Activated CD4-positive, CD25-positive, alpha-beta regulatory T cell treated with anti-CD3 and anti-CD28 coated beads, Interleukin-2, amount 50 U/mL, for 72 hours (primary cell): ENCODE measurements at regions not wholly inside any gene's neighbourhood (a gene's known extent, or its start where the extent isn't known, plus 50 kb on each side); places are given as distances from the start of the nearest gene placed in this dataset.
"Not testable (repeated sequence)": the region's sequence is repeated elsewhere in the genome, so short reads cannot be mapped to it uniquely, and the experiment has no call there.

Experiments
- DNase-seq: peaks from one replicate; pipeline ENCODE4 v3.0.0; 2021

DNA sequence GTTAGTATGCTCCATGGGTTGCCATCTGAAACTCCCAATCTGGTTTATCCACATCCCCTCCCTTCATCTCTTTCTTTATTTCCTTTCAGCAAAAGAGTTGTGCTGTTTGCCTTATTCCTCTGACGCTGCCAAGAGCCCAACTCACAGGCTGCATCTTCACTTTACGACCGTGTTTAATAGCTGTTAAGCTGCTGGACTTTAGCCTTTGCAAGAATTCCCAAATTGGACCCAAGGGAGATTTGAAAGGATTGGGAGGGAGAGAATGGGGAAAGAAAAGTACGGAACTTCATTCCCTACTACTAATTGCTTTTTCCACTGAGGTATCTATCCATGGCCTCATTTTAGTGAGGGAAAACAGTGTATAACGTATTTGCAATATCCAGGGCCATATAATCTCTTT is 263.4 kb upstream of the MEIS1 start:
- no peak for DNase-seq

DNA sequence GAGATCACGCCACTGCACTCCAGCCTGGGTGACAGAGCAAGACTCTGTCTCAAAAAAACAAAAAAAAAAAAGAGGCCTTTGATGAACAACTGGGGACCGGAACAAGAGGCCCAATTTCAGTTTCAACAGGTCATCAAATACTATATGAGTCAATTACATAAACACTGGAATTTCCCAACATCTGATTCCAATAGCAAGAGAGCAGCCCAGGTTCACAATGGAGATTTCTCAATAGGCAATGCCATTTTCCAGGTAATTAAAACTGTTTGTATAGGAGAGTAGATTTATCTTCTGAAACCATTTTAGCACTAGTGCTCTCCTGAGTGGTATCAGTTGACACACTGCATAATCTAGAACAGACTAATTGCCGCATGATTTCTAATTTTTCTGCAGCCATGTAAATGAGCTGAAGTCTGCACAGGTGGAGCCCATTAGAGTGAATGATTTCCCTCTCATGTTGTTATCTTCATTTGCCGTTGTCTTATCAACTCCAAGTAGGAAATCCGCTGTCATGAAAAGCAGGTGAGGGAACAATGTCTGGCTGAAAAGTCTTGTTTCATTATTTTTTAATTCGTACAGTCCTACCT is 264.1 kb upstream of the MEIS1 start:
- no peak for DNase-seq

DNA sequence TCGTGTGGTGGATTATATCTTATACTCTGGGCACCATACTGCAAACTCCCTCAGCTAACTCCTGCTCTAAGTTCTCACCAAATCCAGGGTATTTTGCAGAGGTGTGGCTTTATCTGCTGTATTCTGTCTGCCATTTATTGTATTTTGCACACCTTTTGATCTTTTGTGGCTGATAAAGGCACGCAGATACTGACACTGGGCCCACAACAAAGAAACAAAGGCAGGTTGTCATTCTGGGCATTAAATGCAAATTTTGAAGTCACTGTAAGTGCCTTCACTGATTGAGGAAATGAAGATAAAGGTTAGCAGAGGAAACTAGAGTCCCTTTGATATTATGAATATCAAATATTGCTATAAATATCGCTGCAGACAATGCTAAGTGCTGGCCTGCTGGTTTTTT is 265.8 kb upstream of the MEIS1 start:
- no peak for DNase-seq

DNA sequence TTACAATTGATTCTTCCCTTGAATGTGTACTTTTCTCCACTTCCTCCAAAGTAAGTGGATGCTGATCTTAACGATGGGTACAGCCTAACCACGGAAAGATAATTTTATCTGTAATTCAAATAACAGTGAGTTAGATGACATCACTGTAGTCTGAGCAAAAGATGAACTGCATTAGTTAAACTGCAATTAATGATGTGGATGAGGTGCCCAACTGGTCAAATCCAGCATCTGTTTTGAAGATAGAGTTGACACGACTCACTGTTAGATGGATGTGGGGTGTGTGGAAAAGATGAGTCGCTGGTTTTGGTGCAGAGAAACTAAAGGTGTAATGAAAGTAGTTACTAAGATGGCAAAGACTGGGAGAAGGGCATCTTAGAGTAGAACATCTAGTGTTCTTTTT is 270.5 kb upstream of the MEIS1 start:
- DNase-seq = no peak

DNA sequence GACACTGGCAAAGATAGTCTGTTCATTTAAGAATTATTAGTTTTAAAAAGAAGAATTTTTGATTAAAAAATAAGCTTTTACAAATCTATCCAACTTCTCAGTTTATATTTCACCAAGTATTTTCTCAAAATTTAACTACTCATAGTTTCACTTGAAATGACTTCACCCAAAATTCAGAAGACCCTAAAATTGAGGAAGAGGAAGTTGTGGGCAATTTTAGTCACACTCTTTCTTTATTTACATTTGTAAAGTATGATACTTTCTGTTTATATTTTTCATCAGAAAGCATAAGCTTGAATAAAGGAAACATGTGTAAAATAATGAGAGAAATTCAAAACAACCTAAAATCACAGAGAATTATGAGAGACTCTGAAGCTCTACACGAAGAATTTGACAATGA is 278.8 kb upstream of the MEIS1 start:
- no peak for DNase-seq

DNA sequence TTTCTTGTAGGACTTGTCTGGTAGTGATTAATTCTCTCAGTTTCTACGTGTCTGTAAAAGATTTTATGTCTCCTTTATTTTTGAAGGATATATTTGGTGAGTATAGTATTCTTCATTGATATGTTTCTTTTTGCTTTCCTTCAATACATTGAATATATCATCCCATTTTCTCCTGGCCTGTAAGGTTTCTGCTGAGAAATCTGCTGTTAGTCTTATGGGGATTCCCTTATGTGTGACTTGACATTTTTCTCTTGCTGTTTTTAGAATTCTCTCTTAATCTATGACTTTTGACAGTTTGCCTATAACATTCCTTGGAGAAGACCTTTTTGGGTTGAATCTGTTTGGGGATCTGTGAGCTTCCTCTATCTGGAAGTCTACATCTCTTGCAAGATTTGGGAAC is 281.0 kb upstream of the MEIS1 start:
- DNase-seq = no peak

DNA sequence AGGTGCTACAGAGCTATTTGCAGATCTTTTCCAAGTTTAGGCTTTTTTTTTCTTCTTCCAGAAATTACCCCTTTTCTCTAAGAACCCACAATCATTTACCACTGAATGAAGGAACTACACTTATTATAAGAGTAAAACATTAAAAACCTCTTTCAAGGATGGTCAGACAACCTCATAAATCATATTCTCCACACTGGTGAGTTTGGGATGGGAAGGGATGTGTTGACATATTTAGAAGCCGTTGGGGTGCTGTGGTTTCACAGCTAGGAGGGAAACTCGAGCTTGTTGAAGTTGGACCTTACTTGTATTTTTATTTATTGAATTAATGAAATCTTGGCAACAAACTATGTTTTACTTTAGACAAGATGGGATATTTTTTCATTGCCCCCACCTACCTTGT is 289.4 kb upstream of the MEIS1 start:
- DNase-seq = no peak

DNA sequence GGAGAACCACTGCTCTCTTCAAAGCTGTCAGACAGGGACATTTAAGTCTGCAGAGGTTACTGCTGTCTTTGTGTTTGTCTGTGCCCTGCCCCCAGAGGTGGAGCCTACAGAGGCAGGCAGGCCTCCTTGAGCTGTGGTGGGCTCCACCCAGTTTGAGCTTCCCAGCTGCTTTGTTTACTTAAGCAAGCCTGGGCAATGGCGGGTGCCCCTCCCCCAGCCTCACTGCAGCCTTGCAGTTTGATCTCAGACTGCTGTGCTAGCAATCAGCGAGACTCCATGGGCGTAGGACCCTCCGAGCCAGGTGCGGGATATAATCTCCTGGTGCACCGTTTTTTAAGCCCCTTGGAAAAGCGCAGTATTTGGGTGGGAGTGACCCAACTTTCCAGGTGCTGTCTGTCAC is 290.6 kb upstream of the MEIS1 start:
- DNase-seq = not testable (repeated sequence)

DNA sequence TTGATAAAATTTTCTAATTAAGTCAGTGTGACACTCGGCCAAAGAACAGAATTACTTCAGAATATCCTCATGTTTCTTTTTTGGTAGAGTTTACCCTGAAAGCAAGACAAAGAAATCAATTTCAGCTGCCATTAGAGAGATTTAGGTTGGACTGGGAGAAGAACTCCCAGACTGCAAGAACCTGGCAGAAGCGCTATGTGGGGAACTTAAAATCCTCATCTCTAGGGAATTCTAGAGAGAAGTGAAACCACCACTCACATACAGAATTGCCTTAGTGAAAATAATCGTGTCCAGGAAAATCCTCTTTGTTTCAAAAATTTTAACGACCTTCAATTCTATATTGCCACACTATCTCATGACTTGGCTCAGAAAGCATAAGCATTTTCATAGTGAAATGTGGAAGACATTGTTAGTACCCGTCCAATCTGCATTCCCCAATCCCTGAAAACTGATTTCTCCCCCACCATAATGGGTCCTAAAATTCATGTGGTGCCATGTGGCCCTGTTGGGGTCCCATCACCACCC is 297.3 kb upstream of the MEIS1 start:
- no peak for DNase-seq

DNA sequence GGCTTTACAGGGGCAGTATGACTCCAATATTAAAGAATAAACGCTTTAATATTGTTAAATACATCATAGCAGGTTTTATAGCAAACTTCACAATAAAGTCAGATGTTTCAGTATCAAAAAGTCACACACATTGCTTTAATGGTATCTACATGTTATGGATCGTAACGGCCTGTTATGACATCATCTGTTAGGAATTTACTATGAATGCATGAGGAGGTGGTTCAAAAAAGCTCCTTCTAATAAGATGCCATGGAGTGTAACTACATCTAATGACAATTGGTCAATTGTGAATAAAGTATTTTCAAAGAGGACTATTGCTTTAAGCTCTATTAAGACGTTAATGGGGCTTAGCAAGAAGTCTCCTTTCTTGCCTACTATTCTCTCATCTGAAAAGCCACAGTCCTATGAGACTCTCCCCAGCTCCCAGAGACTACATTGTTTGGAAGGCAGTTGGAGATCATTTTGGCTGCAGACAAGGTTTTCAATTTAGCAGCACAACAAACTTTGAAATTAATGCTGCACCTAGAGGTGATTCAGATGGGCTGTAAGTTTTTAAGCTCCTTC is 300.7 kb upstream of the MEIS1 start:
- DNase-seq = no peak

DNA sequence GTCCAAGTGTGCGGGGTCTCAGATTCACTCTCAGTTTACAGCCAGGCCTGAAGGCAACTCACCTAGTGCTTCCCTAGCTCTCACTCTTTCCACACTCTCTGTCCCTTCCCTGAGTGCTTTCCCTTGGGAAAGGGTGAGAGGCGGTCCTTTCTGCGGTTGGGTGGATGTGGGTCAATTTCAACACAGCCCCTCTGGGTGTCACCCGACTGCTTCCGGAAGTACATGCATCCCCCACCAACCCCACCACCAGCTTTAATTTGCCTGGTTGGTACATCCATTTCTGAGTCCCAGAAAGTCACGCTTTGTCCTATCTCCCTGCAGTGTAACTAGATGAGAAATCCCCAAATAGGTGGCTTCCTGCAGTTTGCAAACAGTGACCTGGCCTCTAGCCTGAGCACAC is 307.3 kb upstream of the MEIS1 start:
- DNase-seq = no peak

DNA sequence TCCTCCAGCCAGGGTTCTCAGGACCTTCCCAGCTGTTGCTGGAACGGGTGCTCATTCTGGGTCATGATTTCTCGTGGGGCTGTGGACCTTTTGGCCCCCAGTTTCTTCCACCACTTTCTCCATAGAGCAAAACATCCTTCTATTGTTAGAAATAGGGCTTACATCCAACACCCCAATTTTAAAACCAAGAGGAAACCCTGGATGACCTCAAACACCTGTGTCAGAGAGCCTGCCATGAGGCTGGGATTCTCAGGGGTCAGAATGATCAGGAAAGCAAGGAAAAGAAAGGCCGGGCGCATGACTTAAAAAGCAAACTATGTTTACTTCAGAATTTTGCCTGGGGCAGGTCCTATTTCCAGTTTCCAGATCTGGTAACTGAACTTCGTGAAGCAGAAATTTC is 307.9 kb upstream of the MEIS1 start:
- no peak for DNase-seq

DNA sequence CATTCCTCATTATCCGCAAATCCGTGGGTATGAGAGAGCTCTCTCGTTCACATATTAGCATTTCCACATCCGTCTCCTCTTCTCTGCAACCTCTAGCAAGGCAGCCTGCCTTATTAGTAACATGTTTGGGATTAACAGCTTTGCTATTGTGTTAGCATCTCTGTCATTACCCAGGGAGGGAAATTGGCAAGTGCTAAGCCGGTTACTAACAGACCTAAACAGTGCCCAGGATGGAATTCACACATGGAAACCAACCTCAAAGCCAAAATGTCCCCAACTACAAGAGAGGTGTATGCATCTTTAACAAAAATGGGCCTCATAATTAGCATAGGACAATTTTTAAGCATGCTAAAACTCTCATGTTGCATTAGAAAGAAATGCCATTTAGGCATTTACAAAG is 309.0 kb upstream of the MEIS1 start:
- no peak for DNase-seq

DNA sequence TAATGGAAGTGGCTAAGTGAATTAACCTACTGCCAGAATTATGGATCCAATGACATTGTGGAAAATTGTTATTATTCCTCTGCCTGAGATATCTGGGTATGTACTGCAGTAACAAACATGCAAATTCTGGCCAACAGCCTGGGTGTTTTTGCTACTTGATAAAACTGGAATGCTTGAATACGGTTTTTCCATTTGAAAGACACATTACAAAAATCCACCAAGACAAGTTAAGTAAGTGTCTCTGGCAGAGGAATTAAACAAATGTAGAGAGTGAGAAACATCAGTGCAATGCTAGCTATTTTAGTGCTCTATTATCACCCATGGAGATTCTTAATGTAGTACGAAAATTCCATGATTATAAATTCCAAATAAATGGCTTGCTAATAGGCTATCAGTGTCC is 312.4 kb upstream of the MEIS1 start:
- no peak for DNase-seq

DNA sequence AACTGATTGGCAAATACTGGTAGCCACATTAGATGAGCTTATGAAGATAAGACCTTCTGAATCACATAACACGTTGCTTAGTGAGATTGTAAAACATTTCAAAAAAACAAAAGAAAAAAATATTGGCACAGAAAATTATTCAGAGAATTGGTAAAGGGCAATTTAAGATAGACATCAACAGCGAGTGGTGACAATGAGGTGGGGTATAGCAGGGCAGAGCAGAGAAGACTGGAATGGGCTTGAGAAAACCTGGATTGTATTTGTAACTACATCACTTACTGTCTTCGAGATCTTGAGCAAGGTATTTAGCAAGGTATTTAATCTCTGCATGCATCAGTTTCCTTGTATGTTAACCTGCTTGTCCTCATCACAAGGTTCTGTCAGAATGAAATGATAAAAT is 313.0 kb upstream of the MEIS1 start:
- no peak for DNase-seq

DNA sequence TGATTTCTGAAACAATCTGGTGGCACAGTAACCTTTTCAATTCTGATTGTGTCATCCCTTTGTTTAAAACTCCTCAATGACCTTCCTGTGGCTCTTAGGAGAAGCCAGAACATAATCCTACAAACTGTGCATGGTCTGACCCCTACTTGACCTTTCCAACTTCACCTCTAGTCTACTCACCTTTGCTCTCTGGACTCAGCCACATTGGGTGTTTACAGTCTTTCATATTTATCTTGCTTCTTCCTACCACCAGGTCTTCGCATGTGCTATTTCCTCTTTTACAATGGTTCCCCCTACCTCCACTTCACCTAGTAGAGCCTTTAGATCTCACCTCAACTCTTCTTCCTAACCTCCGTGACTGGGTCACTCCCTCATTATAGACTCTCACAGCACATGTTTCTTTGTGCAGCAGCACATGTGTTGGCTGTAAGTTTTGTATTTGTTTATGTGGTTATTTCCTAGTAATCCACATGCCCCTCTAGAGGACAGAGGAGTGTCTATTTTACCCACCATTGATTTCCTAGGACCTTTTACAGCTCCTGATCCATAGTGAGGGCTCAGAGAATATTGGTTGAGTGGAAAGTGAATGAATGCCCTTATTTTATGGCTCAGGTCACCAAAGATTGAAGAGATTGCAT is 320.8 kb upstream of the MEIS1 start:
- DNase-seq = no peak

DNA sequence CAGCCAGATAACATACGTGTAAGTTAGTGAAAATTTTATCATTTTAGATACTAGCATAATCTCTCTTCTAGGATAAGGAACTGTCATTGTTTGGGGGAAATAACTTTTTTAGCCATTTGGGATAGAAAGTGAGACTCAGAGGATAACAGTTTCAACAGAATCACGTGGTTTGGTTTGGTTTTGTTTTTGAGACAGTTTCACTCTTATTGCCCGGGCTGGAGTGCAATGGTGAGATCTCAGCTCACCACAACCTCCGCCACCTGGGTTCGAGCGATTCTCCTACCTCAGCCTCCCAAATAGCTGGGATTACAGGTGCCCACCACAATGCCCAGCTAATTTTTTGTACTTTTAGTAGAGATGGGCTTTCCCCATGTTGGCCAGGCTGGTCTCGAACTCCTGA is 323.2 kb upstream of the MEIS1 start:
- no peak for DNase-seq

DNA sequence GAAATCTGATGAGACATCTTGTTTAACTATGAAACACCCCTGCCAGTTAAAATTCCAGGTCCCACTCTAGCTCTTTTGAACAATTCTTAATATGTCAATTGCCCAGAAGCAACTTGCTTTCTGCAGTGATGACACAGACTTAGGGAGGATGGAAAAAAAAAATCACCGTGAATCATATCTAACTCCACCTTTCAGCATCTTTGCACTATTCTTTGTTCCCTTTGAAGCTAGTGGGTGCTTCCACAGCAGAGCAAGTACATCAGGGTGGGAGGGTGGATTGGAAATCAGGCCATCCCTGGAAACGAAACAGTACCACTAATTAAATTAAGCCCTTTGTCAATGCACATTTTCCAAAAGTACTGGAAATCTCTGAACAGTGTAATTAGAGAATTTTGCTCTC is 324.3 kb upstream of the MEIS1 start:
- DNase-seq = no peak

DNA sequence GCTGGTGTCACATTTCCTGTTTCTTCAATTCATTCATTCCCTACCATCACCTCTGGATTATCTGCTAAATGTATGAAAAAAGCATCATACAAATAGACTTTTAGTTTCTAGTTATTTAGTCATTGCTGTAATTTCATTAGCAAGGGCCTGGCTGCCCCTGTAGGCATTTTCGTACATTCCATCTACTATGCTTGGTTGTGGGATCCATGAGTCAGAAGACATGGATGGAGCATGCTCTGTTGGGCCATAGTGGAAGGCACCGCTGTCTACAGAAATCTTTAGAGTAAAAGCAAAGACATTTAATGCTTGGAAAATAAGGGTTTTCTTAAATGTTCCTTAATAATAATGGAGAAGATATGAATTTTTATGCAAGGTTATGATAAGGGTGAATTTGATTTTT is 324.8 kb upstream of the MEIS1 start:
- DNase-seq = no peak

DNA sequence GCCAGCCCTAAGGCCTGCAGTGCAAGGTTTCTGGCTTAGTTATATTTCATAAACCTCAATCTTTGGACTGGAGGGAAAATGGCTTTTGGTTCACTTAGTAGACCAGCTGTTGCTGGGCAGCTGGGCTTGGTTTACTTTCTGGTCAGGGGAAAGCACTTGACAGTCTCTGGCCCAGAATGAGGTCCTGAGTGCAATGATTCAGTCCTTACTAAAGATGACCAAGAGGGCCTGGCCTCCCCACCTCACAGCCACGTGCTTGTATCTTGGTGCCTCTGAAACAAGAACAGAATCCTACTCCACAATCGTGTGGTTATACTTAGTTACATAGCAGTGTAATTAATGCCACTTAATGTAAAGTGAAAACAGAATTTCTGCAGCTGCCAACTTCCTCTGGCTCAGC is 325.5 kb upstream of the MEIS1 start:
- DNase-seq = no peak

DNA sequence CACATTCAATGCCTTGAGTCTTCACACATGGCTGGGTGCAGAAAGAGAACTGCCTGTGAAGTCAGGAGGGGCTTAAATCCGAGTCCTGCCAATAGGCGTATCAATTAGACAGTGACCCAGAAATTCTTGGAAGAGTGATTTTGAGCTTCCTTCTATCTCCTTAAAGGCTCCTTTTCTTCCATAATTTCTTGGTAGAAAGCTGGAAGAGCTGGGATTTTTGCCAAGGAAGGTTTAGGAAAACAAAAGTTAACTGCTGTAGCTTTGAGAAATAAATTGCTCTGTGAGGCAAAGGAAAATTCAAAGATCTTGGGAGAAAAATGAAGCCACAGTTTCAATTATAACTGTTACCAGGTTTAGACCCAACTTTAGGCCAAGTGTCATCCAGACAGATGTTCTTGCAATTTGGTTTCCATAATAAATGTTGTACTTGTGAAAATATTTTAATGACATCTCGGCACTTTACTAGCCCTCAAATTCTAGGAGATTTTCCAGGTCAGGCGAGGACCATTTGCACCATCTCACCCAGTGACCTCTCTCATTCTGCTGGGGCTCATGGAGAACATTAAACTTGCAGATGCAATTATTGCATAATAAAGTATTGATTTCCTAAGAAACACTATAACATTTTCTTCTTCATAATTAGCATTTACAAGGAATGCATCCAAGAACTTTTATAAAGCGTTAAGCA is 329.7 kb upstream of the MEIS1 start:
- DNase-seq = no peak

DNA sequence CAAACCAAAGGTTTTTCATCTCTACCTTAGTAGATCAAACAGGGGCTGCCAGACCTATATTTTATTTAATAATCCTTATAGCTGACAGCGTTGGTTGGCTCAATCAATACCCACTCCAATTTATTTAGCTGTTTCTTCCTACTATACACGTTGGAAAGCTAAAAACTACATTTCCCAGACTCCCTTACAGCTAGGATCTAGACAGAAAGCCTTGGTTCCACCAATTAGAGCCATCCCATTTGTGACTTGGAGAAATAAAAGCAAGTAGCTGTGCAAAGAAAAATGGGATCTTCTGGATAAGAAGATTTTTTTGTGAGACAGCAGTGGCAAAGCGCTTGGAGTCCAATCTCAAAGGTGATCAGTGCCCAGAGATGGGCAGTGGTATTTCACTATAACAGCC is 331.3 kb upstream of the MEIS1 start:
- DNase-seq = no peak

DNA sequence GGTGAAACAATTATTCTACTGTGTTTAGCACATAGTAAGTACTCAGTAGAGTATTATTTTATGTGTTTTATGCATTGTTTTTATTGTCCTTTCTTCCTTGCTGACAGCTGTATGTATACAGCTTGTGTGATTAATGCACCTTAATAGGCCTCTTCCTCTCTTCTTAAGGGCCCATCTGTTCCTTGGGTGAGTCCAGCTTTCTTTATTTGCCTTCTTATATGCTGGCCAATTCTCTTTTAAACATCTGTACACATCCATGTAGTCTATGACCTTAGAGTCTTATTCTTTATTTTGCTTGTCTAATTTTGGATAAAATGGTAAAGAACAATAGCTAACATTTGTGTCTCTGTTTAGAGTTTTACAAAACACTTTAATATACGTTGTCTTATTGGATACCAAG is 333.7 kb upstream of the MEIS1 start:
- no peak for DNase-seq

DNA sequence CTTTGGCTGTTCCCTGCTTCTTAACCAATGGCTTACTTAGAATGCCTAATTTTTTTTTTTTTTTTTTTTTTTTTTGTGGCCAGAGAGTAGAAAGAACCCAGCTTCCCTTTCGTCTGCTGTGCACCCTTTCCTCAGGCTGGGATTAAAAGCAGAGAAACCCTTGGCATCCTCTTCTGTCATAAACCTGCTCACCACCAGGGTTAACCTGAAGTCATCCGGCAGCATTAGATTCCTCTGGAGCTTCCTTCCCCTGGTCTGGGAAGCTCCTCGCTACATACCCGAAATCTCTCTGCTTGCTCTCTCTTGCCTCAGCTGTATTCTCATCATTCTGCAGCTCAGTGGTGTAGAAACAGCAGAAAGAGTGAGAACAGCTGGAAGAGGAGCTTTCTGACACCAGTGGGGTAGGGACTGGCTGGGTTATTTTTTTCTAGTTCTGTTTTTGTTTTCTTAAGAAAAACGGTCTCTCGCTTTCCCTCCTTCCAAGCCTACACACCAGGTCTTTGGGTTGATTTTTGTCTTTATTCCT is 339.0 kb upstream of the MEIS1 start:
- DNase-seq = no peak
